B cell (primary cell): ENCODE measurements at regions not wholly inside any gene's neighbourhood (a gene's known extent, or its start where the extent isn't known, plus 50 kb on each side); places are given as distances from the start of the nearest gene placed in this dataset.

Experiments
- EZH2 ChIP-seq: IDR thresholded peaks from 2 replicates; pipeline ENCODE4 v1.6.1; 2012; ENCODE audit warnings: borderline replicate concordance, low read depth, mild to moderate bottlenecking, moderate library complexity, low read length; ENCODE audit not compliant: insufficient read depth, poor library complexity, severe bottlenecking
- TF ChIP-seq, protein P1 (sequence below): fragments of 200-600 bp; IDR thresholded peaks from one replicate; pipeline ENCODE4 v1.8.0; 2022; ENCODE audit warnings: antibody characterized with exemption, mild to moderate bottlenecking

DNA sequence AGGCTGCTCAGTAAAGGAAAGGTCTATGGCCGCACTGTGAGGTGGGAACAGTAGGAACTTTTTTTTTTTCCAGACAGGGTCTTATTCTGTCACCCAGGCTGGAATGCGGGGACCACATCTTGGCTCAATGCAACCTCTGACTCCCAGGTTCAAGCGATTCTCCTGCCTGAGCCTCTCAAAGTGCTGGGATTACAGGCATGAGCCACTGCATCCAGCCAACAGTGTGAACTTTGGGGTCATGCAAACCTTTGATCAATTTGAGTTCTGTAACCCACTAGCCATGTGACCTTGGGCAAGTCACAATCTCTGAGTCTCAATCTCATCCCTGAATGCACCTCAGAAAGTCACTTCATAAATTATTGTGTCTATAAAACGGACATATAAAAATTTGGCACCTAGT lies 286.8 kb upstream of the CTNNB1 start:
- TF ChIP-seq, protein P1, sequence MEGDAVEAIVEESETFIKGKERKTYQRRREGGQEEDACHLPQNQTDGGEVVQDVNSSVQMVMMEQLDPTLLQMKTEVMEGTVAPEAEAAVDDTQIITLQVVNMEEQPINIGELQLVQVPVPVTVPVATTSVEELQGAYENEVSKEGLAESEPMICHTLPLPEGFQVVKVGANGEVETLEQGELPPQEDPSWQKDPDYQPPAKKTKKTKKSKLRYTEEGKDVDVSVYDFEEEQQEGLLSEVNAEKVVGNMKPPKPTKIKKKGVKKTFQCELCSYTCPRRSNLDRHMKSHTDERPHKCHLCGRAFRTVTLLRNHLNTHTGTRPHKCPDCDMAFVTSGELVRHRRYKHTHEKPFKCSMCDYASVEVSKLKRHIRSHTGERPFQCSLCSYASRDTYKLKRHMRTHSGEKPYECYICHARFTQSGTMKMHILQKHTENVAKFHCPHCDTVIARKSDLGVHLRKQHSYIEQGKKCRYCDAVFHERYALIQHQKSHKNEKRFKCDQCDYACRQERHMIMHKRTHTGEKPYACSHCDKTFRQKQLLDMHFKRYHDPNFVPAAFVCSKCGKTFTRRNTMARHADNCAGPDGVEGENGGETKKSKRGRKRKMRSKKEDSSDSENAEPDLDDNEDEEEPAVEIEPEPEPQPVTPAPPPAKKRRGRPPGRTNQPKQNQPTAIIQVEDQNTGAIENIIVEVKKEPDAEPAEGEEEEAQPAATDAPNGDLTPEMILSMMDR, result no peak
- no peak for TF ChIP-seq EZH2
